Activated T-cell treated with anti-CD3 and anti-CD28 coated beads for 1 hour (primary cell): ENCODE measurements at regions not wholly inside any gene's neighbourhood (a gene's known extent, or its start where the extent isn't known, plus 50 kb on each side); places are given as distances from the start of the nearest gene placed in this dataset.

Source experiments
- DNase-seq: peaks from one replicate; pipeline ENCODE4 v3.0.0-alpha.2; 2020; ENCODE audit warnings: low read depth

DNA sequence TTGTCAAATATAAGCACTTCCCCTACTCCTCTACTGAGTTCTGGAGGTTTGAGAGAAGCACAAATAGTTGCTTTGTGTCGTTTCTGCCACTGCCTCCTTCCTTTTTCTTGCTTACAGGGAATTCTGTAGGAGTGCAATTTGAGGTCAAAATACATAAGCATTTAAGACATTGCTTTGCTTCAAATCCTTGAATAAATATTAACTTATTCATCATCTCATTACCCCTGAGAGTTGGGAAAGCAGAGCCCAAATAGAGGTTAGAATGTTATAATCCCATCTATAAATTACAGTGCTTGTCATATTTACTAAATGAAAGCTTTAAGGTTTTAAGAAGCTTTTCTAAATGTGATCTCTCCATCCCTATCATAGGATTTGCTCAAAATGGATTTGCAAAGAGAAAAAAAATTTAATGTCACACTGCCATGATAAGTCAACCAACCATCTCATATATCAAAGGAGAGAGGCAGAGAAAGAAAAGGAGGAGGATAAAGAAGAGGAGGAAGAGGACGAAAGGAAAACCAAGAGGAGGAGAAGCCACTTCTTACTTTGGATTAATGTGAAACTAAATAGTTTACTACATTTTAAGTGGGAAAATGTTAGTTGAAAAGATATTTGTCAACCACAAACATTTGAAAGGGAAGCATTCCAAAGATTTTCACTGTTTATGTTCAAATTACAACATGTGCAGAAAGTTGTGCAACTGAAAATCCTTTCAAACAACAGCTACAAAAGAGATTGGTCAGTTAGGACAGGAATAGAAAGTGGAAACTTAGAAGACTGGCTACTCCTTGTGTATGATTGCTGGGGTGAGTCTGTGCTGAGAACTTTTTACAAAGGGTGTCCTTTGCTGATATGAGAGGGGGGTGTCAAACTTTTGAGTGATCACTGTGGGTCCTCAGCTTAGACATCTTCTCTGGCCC lies 277.3 kb upstream of the FN1 start:
- no peak for DNase-seq

- no peak for DNase-seq
Measured at GRCh38 chr2:215712219-215712868, 276.5 kb upstream of the FN1 start.

DNA sequence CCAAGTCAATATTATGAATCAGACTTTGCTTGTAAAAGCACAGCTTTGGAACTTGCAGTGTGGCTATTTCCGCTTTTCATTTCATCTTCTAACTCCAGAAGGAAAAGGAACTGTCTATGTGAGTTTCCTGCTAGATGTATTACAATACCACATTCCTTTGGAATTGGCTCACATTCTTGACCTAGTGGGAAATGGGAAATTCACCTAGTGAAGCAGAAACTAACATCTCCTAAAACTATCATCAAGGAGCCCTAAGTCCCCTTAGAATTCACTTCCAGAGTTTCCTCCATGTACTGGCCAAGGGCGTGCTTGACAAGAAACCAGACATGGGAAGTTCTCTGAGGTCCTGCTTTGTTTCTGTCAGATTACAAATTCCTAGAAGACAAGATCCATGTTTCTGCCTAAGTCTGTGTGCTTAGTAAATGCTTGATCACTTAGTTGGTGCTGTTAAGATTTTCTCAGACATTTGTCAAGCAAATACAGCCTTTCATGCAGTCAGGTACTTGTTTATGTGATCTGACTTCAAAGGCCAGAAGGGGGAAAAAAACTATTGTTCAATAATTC lies 275.7 kb upstream of the FN1 start:
- DNase-seq: no peak

DNA sequence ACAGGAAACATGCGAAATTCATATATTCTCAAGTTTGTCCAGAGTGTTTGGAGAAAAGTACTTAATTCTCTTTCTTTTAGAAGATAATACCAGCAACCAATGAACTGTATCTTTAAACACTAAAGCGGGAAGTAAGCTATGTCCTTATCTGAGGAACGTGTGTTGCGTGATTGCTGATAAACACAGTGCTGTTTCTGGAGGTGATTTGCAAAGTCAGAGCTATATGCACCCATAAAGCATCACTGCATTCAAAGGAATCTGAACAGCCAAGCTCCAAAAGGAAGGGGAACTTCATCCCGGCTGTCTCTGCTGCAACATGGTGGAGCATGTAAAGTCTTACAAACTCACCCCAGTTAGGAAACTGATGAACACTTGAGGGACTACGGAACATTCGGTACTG lies 271.7 kb upstream of the FN1 start:
- no peak for DNase-seq

DNA sequence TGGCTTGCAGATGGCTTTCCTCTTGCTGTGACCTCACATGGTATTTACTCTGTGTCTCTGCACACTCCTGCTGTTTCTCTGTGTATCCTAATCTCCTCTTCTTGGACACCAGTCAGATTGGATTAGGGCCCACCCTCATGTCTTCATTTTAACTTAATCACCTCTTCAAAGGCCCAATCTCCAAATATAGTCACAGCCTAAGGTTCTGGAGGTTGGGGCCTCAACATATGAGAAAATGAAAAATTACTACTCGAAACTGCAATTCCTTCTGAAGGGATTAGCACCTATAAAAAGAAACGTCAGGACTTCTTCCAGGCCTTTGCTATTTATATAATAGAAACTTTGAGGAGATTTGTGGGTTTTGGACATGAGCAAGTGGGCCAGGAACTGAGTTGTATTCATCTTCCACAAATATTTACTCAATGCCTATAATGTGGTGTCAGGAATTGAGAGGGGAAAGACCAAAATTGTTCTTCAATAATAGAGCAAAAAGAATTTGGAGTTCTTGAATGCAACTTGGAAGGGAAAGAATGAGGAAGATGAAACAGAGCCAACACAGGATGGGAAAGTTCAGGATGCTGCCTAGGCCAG lies 270.0 kb upstream of the FN1 start:
- no peak for DNase-seq

DNA sequence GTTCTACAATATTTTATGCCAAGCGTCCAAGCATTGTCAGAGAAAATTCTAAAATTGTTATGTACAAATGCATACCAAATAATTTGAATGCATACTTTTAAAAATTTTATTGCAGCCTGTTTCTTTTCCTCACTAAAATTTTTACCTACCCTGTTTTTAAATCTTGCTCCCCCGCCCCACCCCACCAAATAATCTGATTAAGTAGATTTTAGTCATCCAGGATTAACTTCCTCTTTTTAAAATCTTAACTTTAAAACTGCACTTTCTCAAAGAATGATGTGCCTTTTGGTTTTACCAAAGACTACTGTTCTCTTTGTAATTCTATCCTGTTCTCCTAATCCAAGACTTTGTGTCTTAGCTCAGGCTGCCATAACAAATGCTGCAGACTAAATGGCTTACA lies 269.4 kb upstream of the FN1 start:
- DNase-seq: no peak

GRCh38 chr2:215702116-215702902 lies 266.4 kb upstream of the FN1 start:
- no peak for DNase-seq

DNA sequence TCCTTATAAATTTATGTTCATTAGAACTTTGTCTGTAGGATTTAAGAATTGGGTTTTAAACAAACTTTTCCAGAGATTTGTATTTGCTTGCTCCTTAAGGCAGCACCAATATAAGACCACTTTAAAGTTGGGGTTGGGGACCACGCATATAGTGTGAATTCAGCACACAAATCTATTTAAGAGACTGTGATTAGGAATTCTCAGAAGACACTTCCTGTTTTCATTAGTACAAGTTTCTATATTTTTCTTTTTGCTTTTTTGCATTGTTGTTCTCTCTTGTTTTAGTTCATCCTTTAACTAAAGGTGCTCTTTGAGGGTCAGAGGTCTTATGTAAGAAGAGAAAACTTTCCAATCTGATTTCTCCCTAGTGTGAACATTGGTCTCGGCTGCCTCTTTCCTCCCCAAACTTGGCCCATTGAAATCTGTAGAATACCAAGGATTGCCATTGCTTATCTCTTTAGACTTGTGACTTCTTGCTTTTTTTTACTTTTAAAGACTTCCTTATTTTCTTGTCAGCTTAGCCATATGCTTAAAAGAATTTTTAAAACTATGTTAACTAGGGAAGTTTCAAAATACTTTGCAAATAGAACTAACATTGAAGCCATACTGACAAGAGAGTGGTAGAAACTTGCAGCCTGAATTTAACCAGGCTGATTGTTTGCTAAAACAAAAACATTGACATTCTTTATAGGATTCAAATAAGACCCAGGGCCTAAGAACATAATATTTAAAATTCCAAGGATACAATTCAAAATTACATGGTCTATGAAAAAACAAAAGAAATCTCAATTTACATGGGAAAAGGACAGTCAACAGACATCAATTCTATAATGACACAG lies 264.1 kb upstream of the FN1 start:
- no peak for DNase-seq

DNA sequence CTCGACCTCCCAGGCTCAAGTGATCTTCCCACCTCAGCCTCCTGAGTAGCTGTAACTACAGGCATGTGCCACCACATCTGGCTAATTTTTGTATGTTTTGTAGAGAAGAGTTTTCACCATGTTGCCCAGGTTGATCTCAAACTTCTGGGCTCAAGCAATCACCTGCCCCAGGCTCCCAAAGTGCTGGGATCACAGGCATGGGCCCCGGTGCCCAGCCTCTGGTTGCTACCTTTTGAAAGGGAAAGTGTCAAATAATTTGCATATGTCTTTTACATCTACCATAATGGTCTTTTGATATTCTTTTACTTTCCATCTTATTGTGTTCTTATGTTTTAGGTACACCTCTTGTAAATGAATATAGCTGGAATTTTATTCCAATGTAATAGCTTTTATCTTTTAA lies 263.1 kb upstream of the FN1 start:
- DNase-seq: no peak

DNA sequence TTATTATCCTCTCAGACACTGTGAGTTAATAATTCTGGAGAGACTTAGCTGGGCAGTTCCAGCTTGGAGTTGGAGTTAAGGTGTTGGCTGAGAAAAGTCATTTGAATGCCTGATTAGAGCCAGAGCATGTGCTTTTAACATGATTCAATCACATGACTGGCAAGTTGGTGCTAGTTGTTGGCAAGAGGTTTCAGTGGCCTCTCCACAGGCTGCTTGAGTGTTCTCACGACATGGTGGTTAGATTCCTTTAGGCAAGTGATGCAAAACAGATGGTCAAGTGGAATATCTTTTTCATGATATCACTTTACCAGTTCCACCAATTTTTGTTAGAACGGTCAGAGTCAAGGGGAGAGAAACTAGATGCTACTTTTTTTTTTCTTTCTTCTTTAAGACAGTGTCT lies 262.7 kb upstream of the FN1 start:
- DNase-seq: no peak

GRCh38 chr2:215697496-215697895 lies 261.6 kb upstream of the FN1 start:
- DNase-seq: no peak

DNA sequence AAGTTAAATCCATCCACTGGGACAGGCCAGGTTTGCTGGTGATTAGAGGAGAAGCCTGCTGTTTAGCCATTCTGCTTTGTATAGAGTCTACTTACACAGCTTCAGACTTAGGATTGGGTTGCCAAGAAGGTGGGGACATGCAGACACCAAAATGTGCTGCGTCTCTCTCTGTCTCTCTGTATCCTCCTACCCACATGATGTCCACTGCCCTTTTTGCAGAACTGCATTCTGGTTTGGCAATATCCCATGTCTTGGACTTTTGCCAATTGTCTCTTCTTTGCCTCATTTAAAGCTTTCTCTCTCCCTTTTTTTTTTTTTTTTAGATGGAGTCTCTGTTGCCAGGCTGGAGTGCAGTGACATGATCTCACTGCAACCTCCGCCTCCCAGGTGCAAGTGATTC lies 261.1 kb upstream of the FN1 start:
- no peak for DNase-seq

DNA sequence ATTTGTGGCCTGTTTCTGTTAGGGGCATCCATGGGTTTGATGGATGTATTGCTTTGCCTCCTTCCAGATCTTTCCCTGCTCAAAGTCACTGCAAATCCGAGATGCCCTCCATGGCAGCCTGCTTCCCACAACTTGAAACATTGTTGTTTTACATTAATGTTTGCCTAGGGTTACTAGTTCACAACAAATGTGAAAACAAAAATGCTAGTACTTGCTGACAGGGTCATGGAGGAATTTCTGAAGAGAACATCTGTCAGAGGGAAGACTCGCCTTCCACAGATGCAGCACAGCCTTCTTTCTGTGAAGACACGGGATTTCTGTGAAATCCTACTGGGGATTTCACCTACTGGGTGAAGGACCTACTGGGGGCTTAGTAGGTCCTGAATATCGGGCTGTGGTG lies 260.0 kb upstream of the FN1 start:
- DNase-seq: no peak

GRCh38 chr2:215693999-215694580 lies 258.2 kb upstream of the FN1 start:
- no peak for DNase-seq

DNA sequence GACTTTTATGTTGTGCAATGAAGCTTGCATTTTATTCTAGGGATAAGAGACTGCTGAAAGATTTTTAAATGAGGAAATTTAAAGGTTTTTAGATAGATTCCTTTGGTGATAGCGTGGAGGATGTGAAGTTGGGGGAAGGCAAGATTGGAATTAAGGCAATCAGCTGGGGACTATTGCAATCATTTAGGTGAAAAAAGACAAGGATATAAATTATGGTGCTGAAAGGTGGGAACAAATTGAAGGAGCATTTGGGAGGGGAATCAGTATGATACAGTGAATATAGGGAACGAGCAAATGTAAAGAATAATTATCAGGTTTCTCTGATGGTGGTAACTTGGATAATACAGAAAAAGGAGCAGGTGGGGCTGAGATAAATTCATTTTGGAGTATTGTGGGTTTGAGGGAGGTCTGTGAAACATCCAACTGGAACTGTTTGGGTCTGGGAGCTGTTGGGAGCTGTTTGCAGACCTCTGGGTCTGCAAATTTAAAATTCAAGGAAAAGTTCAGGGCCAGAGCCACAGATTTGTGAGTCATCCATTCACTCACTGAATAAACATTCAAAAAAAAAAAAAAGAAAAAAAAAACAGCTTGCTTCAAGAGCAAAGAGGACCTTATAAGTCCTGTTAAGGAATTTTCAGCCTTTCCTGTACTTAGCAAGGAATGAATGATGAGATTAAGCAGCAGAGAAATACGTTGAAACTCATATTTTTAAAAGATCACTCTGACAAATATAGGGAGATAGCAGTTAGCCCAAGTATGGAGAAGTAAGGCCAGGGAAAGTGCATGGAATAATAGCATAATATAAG lies 257.5 kb upstream of the FN1 start:
- DNase-seq: no peak

DNA sequence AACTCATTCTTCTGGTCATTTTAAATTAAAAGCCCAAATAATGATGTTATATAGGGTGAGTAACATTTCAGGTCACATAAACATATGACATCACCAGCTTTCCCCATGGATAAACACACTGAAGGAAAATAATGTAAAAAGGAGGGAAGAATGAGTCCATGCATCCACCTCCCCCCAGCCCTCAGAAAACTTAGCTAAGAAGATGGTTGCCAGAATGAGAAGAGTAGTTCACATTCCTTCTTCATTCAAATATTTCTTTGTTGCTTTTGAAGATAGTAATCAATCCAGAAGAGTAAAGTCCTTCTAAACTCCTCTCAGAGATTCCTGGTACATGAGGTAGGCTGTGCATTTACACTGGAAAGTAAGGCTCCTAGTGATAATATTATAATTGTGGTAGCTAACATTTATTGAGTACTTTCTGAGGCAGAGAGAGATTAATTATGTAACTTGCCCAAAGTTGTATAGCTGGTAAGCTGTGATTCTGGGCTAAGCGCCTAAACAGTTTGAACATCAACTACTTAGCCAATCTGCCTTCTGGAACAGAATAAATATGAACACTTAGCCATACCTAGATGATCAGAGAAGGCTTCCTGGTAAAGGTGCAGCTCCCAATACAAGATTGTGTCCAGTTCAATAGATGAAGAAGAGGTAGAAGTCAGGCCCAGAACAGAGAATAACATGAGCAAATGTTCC lies 256.7 kb upstream of the FN1 start:
- no peak for DNase-seq

GRCh38 chr2:215691346-215691745 lies 255.5 kb upstream of the FN1 start:
- no peak for DNase-seq

- no peak for DNase-seq
Measured at GRCh38 chr2:215687149-215688031, 251.5 kb upstream of the FN1 start.
